ENCODE measurements at regions not wholly inside any gene's neighbourhood (a gene's known extent, or its start where the extent isn't known, plus 50 kb on each side); places are given as distances from the start of the nearest gene placed in this dataset.

- DNase-seq = no peak
Measured at GRCh38 chr16:64648282-64648681, 473.6 kb downstream of the CDH11 start.

- no peak for DNase-seq
Measured at GRCh38 chr16:64641343-64641742, 480.5 kb downstream of the CDH11 start.

- DNase-seq = no peak
Measured at GRCh38 chr16:64638766-64639165, 483.1 kb downstream of the CDH11 start.

GRCh38 chr16:64629622-64630021, 492.2 kb downstream of the CDH11 start:
- no peak for DNase-seq

GRCh38 chr16:64627781-64628180, 494.1 kb downstream of the CDH11 start:
- DNase-seq = no peak

- no peak for DNase-seq
Measured at GRCh38 chr16:64627288-64627687, 494.6 kb downstream of the CDH11 start.

GRCh38 chr16:64626776-64627175, 495.1 kb downstream of the CDH11 start:
- DNase-seq = no peak

- DNase-seq = no peak
Measured at GRCh38 chr16:64621616-64622015, 500.2 kb downstream of the CDH11 start.

GRCh38 chr16:64617836-64618476, 503.9 kb downstream of the CDH11 start:
- DNase-seq = no peak

GRCh38 chr16:64615630-64616280, 506.1 kb downstream of the CDH11 start:
- no peak for DNase-seq

GRCh38 chr16:64596196-64596595, 525.7 kb downstream of the CDH11 start:
- DNase-seq = no peak

- DNase-seq = no peak
Measured at GRCh38 chr16:64590513-64590912, 531.4 kb downstream of the CDH11 start.

- DNase-seq = no peak
Measured at GRCh38 chr16:64589836-64590235, 532.0 kb downstream of the CDH11 start.

GRCh38 chr16:64586781-64587180, 535.1 kb downstream of the CDH11 start:
- no peak for DNase-seq

GRCh38 chr16:64585367-64585766, 536.5 kb downstream of the CDH11 start:
- DNase-seq = no peak

- DNase-seq = no peak
Measured at GRCh38 chr16:64580558-64580957, 541.3 kb downstream of the CDH11 start.

- no peak for DNase-seq
Measured at GRCh38 chr16:64579712-64580111, 542.2 kb downstream of the CDH11 start.

GRCh38 chr16:64545768-64546167, 576.1 kb downstream of the CDH11 start:
- no peak for DNase-seq

GRCh38 chr16:64544859-64545258, 577.0 kb downstream of the CDH11 start:
- DNase-seq = no peak

- no peak for DNase-seq
Measured at GRCh38 chr16:64543441-64543840, 578.4 kb downstream of the CDH11 start.

- DNase-seq = no peak
Measured at GRCh38 chr16:64543031-64543430, 578.8 kb downstream of the CDH11 start.

- no peak for DNase-seq
Measured at GRCh38 chr16:64542152-64542551, 579.7 kb downstream of the CDH11 start.

- no peak for DNase-seq
Measured at GRCh38 chr16:64541621-64542020, 580.2 kb downstream of the CDH11 start.

- DNase-seq = no peak
Measured at GRCh38 chr16:64540434-64540833, 581.4 kb downstream of the CDH11 start.
